ENCODE measurements at regions not wholly inside any gene's neighbourhood (a gene's known extent, or its start where the extent isn't known, plus 50 kb on each side); places are given as distances from the start of the nearest gene placed in this dataset.
A peak's percentile ranks its signal among the peaks of the same experiment; 100 is the strongest.

GRCh38 chr6:108755257-108756240, 92.7 kb upstream of the ARMC2 start:
- H3K4me2 ChIP-seq (ENCODE audit: extremely low read depth, insufficient read depth, low read length) = no peak overlapping the region

GRCh38 chr6:108757357-108757756, 90.9 kb upstream of the ARMC2 start:
- H3K27ac ChIP-seq (ENCODE audit: insufficient read depth, low read length) = no peak overlapping the region
- no peak overlapping the region for H3K4me2 ChIP-seq (ENCODE audit: extremely low read depth, insufficient read depth, low read length)
- H3K9ac ChIP-seq (ENCODE audit: insufficient read depth, low read length) = no peak overlapping the region
- peaks cover 3% of the 10 kb centered on the region for H3K4me1 ChIP-seq (ENCODE audit: control insufficient read depth, extremely low read depth, insufficient read depth, low read length)
- H2AFZ ChIP-seq (ENCODE audit: low read length) = no peak overlapping the region
- no peaks in the 10 kb centered on the region for H3K27me3 ChIP-seq (ENCODE audit: control insufficient read depth, insufficient read depth, low read length)
- H4K20me1 ChIP-seq (ENCODE audit: control insufficient read depth, extremely low read depth, insufficient read depth, low read length) = no peaks in the 10 kb centered on the region
- H3K4me3 ChIP-seq (replicated peaks in 1 of 4; ENCODE audit: control extremely low read depth in 1 of 4, insufficient read depth in 1 of 4, low read depth in 3 of 4, low read length in 4 of 4) = no peak overlapping the region
- no peaks in the 10 kb centered on the region for H3K36me3 ChIP-seq (ENCODE audit: control insufficient read depth, insufficient read depth, low read length)
- no peak for TF ChIP-seq CTCF (conservative IDR thresholded peaks at IDR 0.05 in 1 of 2, IDR thresholded peaks at IDR 0.05 in 1 of 2; ENCODE audit: low read depth in 1 of 2, low read length in 2 of 2)
- TF ChIP-seq EZH2 (IDR thresholded peaks at IDR 0.05; ENCODE audit: low read length, missing control alignments) = no peak
- no peak for DNase-seq (ENCODE audit: low read depth in 2 of 2)
- H3K9me3 ChIP-seq (ENCODE audit: control insufficient read depth, insufficient read depth, low read depth, low read length) = no peaks in the 10 kb centered on the region
- no peaks in the 10 kb centered on the region for H3K79me2 ChIP-seq (ENCODE audit: control insufficient read depth, insufficient read depth, low read length)

More at GRCh38 chr6:108755257-108756240, 92.7 kb upstream of the ARMC2 start:
- DNase-seq (ENCODE audit: low read depth in 2 of 2) = peak in 1 of 2 donors; percentile 34
- no peaks in the 10 kb centered on the region for H4K20me1 ChIP-seq (ENCODE audit: control insufficient read depth, extremely low read depth, insufficient read depth, low read length)
- H3K36me3 ChIP-seq (ENCODE audit: control insufficient read depth, insufficient read depth, low read length) = no peaks in the 10 kb centered on the region
- no peak overlapping the region for H3K4me3 ChIP-seq (replicated peaks in 1 of 4; ENCODE audit: control extremely low read depth in 1 of 4, insufficient read depth in 1 of 4, low read depth in 3 of 4, low read length in 4 of 4)
- H2AFZ ChIP-seq (ENCODE audit: low read length) = no peak overlapping the region
- no peak for TF ChIP-seq CTCF (conservative IDR thresholded peaks at IDR 0.05 in 1 of 2, IDR thresholded peaks at IDR 0.05 in 1 of 2; ENCODE audit: low read depth in 1 of 2, low read length in 2 of 2)
- TF ChIP-seq EZH2 (IDR thresholded peaks at IDR 0.05; ENCODE audit: low read length, missing control alignments) = no peak
- H3K9ac ChIP-seq (ENCODE audit: insufficient read depth, low read length) = no peak overlapping the region
- no peaks in the 10 kb centered on the region for H3K9me3 ChIP-seq (ENCODE audit: control insufficient read depth, insufficient read depth, low read depth, low read length)
- H3K27me3 ChIP-seq (ENCODE audit: control insufficient read depth, insufficient read depth, low read length) = no peaks in the 10 kb centered on the region
- H3K4me1 ChIP-seq (ENCODE audit: control insufficient read depth, extremely low read depth, insufficient read depth, low read length) = peaks cover 3% of the 10 kb centered on the region
- H3K79me2 ChIP-seq (ENCODE audit: control insufficient read depth, insufficient read depth, low read length) = no peaks in the 10 kb centered on the region
- no peak overlapping the region for H3K27ac ChIP-seq (ENCODE audit: insufficient read depth, low read length)

GRCh38 chr6:108758884-108759283, 89.3 kb upstream of the ARMC2 start:
- Histone ChIP-seq H3K27ac (ENCODE audit: insufficient read depth, low read length) (no peak overlapping the region), H3K36me3 (ENCODE audit: control insufficient read depth, insufficient read depth, low read length) (no peaks in the 10 kb centered on the region), H3K4me2 (ENCODE audit: extremely low read depth, insufficient read depth, low read length) (no peak overlapping the region), H3K27me3 (ENCODE audit: control insufficient read depth, insufficient read depth, low read length) (no peaks in the 10 kb centered on the region), H3K4me3 (replicated peaks in 1 of 4; ENCODE audit: control extremely low read depth in 1 of 4, insufficient read depth in 1 of 4, low read depth in 3 of 4, low read length in 4 of 4) (no peak overlapping the region), H3K79me2 (ENCODE audit: control insufficient read depth, insufficient read depth, low read length) (no peaks in the 10 kb centered on the region), H2AFZ (ENCODE audit: low read length) (no peak overlapping the region), H3K4me1 (ENCODE audit: control insufficient read depth, extremely low read depth, insufficient read depth, low read length) (peaks cover 3% of the 10 kb centered on the region), H3K9me3 (ENCODE audit: control insufficient read depth, insufficient read depth, low read depth, low read length) (no peaks in the 10 kb centered on the region), H3K9ac (ENCODE audit: insufficient read depth, low read length) (no peak overlapping the region), H4K20me1 (ENCODE audit: control insufficient read depth, extremely low read depth, insufficient read depth, low read length) (no peaks in the 10 kb centered on the region)
- TF ChIP-seq CTCF (conservative IDR thresholded peaks at IDR 0.05 in 1 of 2, IDR thresholded peaks at IDR 0.05 in 1 of 2; ENCODE audit: low read depth in 1 of 2, low read length in 2 of 2) = no peak
- no peak for TF ChIP-seq EZH2 (IDR thresholded peaks at IDR 0.05; ENCODE audit: low read length, missing control alignments)
- DNase-seq (ENCODE audit: low read depth in 2 of 2) = no peak
